IPS DF 6.9 (cell line): ENCODE measurements at regions not wholly inside any gene's neighbourhood (a gene's known extent, or its start where the extent isn't known, plus 50 kb on each side); places are given as distances from the start of the nearest gene placed in this dataset.
"Not testable (repeated sequence)": the region's sequence is repeated elsewhere in the genome, so short reads cannot be mapped to it uniquely, and the experiment has no call there.

Experiments
- DNase-seq: peaks from one replicate; pipeline ENCODE4 v3.0.0-alpha.2; 2013; ENCODE audit warnings: low read depth, low spot score
- H3K27ac ChIP-seq: one replicate; pipeline ENCODE4 v1.5.1; 2013; ENCODE audit warnings: low read length, control low read depth
- H3K27me3 ChIP-seq: 2 replicates; pipeline ENCODE4 v1.6.1; 2013; ENCODE audit warnings: mild to moderate bottlenecking, low read length; ENCODE audit not compliant: control insufficient read depth, insufficient read depth
- H3K36me3 ChIP-seq: 2 replicates; pipeline ENCODE4 v1.6.1; 2013; ENCODE audit warnings: low read length; ENCODE audit not compliant: control insufficient read depth, insufficient read depth
- H3K4me1 ChIP-seq: 2 replicates; pipeline ENCODE4 v1.6.1; 2013; ENCODE audit warnings: low read length; ENCODE audit not compliant: control insufficient read depth, insufficient read depth
- H3K4me3 ChIP-seq: 2 replicates; pipeline ENCODE4 v1.5.1; 2013; ENCODE audit warnings: mild to moderate bottlenecking, low read length
- H3K9me3 ChIP-seq: 2 replicates; pipeline ENCODE4 v1.6.1; 2013; ENCODE audit warnings: low read length, inconsistent platforms; ENCODE audit not compliant: control insufficient read depth, insufficient read depth
- WGBS: extraction: QIAGEN DNeasy Blood & Tissue Kit; methylation state at CpG from one replicate; pipeline ENCODE4 v1.1.7; 2013; ENCODE audit warnings: mixed read lengths, missing lambda C conversion rate; ENCODE audit not compliant: insufficient read length, insufficient coverage; 5-methylcytosine and 5-hydroxymethylcytosine counted together

- H3K9me3 ChIP-seq = no peaks in the 10 kb centered on the region
- no peak overlapping the region for H3K27ac ChIP-seq
- DNase-seq = no peak
- H3K4me3 ChIP-seq = no peak overlapping the region
- H3K36me3 ChIP-seq = no peaks in the 10 kb centered on the region
- H3K27me3 ChIP-seq = no peaks in the 10 kb centered on the region
- WGBS = no CpG with 5 or more reads among the region's 1 CpG
- H3K4me1 ChIP-seq = no peaks in the 10 kb centered on the region
Observed at GRCh38 chr5:21391506-21391905, 1403.5 kb upstream of the CDH18 start.

DNA sequence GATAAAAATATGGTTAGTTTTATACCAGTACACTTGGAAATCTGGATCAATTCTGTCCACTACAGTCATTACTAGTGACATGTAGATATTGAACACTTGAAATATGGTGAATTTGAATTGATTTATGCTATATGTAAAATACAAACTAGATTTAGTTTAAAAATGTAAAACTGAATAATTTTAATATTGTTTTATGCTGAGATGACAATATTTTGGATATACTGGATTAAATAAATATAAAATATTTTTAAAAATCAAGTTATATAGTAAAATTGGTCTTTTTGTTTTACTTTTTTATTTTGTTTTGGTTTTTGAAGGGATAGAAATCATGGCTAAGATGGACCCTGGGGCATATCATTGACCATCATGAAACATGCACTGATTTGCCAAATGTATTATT, 1372.8 kb upstream of the CDH18 start:
- not testable (repeated sequence) for H3K4me1 ChIP-seq, H3K36me3 ChIP-seq, H3K27ac ChIP-seq, DNase-seq, H3K9me3 ChIP-seq, H3K4me3 ChIP-seq, H3K27me3 ChIP-seq

GRCh38 chr5:21341948-21342261, 1353.9 kb upstream of the CDH18 start:
- H3K27ac ChIP-seq, H3K4me1 ChIP-seq, H3K4me3 ChIP-seq, DNase-seq, H3K9me3 ChIP-seq, H3K27me3 ChIP-seq, H3K36me3 ChIP-seq: not testable (repeated sequence)
- no CpG with 5 or more reads among the region's 3 CpGs for WGBS

GRCh38 chr5:21341203-21341947, 1353.4 kb upstream of the CDH18 start:
- H3K27ac ChIP-seq, H3K27me3 ChIP-seq, H3K4me1 ChIP-seq, H3K36me3 ChIP-seq, H3K9me3 ChIP-seq, DNase-seq: not testable (repeated sequence)
- no CpG with 5 or more reads among the region's 68 CpGs for WGBS
- H3K4me3 ChIP-seq = peak overlapping the region; percentile 38; the same call in 1 of the 2 replicates

GRCh38 chr5:21340233-21340632, 1352.2 kb upstream of the CDH18 start:
- not testable (repeated sequence) for DNase-seq
- no CpG with 5 or more reads among the region's 3 CpGs for WGBS

GRCh38 chr5:21336478-21336877, 1348.5 kb upstream of the CDH18 start:
- H3K4me3 ChIP-seq, H3K4me1 ChIP-seq, H3K27me3 ChIP-seq, H3K36me3 ChIP-seq, H3K27ac ChIP-seq, H3K9me3 ChIP-seq, DNase-seq: not testable (repeated sequence)
- WGBS = no CpG with 5 or more reads among the region's 1 CpG

More at GRCh38 chr5:21340233-21340632, 1352.2 kb upstream of the CDH18 start:
- not testable (repeated sequence) for H3K27ac ChIP-seq, H3K9me3 ChIP-seq, H3K36me3 ChIP-seq, H3K4me3 ChIP-seq, H3K4me1 ChIP-seq, H3K27me3 ChIP-seq

- H3K27ac ChIP-seq, H3K4me3 ChIP-seq, H3K9me3 ChIP-seq, H3K36me3 ChIP-seq, DNase-seq, H3K27me3 ChIP-seq, H3K4me1 ChIP-seq: not testable (repeated sequence)
- no CpG with 5 or more reads among the region's 3 CpGs for WGBS
Observed at GRCh38 chr5:21315376-21315775, 1327.4 kb upstream of the CDH18 start.

- H3K36me3 ChIP-seq, DNase-seq, H3K4me3 ChIP-seq, H3K4me1 ChIP-seq, H3K27ac ChIP-seq, H3K27me3 ChIP-seq, H3K9me3 ChIP-seq: not testable (repeated sequence)
Observed at GRCh38 chr5:21301205-21301604, 1313.2 kb upstream of the CDH18 start.

DNA sequence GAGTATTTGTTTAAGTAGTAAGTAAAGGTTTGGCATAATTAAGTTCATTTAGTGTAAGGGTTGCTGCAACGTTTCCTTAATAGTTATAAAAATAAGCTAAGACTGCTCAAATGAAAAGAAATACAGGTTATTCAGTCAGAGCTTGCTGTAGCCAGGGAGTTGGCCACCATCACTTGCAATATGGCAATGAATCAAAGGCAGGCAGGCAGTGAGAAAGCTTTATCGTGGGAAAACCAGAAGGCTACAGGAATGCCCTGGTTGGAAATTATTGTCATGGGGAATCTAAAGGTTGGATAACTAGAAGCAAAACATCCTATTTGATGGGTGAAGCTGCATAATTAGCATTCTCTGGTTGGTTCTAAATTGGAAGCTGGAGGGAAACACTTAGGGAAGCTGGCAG, 1286.4 kb upstream of the CDH18 start:
- not testable (repeated sequence) for H3K4me3 ChIP-seq, H3K36me3 ChIP-seq, DNase-seq, H3K4me1 ChIP-seq, H3K27me3 ChIP-seq, H3K9me3 ChIP-seq, H3K27ac ChIP-seq
- no CpG with 5 or more reads among the region's 2 CpGs for WGBS

GRCh38 chr5:21263361-21263760, 1275.4 kb upstream of the CDH18 start:
- no peaks in the 10 kb centered on the region for H3K36me3 ChIP-seq
- no peaks in the 10 kb centered on the region for H3K27me3 ChIP-seq
- H3K9me3 ChIP-seq = no peaks in the 10 kb centered on the region
- no peak for DNase-seq
- H3K27ac ChIP-seq = no peak overlapping the region
- no peaks in the 10 kb centered on the region for H3K4me1 ChIP-seq
- no CpG with 5 or more reads among the region's 2 CpGs for WGBS
- H3K4me3 ChIP-seq = no peak overlapping the region

- Histone ChIP-seq H3K27ac (no peak overlapping the region), H3K36me3 (no peaks in the 10 kb centered on the region), H3K4me1 (no peaks in the 10 kb centered on the region), H3K4me3 (no peak overlapping the region), H3K27me3 (no peaks in the 10 kb centered on the region), H3K9me3 (no peaks in the 10 kb centered on the region)
- no peak for DNase-seq
- no CpG with 5 or more reads among the region's 3 CpGs for WGBS
Observed at GRCh38 chr5:21254161-21254560, 1266.2 kb upstream of the CDH18 start.
